COLO668 (cell line): ENCODE measurements at regions not wholly inside any gene's neighbourhood (a gene's known extent, or its start where the extent isn't known, plus 50 kb on each side); places are given as distances from the start of the nearest gene placed in this dataset.
"Not testable (repeated sequence)": the region's sequence is repeated elsewhere in the genome, so short reads cannot be mapped to it uniquely, and the experiment has no call there.

ENCODE experiments used
- DNase-seq: peaks from one replicate; lab custom pipeline; 2025; ENCODE audit not compliant: unreplicated experiment; lab: John Stamatoyannopoulos, UW

GRCh38 chr16:61435346-61435745, 600.9 kb downstream of the CDH8 start:
- no peak for DNase-seq

DNA sequence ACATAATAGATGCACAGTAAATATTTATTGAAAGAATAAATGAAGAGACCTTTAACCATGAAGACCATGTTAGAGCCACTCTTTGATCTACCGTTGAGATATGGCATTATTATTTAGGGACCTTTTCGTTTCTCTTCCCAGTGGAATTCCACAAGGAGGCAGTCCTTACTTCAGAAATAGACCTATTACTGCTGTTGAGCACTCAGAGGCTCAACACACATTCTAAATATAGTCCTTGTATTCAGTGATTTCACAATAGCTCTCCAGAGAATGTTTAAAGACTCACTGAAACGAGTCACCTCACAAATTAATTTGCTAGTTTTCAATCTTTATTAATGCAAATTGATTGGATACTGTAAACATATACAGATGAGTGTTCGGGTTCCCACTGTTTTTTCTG, 603.8 kb downstream of the CDH8 start:
- DNase-seq = no peak

DNA sequence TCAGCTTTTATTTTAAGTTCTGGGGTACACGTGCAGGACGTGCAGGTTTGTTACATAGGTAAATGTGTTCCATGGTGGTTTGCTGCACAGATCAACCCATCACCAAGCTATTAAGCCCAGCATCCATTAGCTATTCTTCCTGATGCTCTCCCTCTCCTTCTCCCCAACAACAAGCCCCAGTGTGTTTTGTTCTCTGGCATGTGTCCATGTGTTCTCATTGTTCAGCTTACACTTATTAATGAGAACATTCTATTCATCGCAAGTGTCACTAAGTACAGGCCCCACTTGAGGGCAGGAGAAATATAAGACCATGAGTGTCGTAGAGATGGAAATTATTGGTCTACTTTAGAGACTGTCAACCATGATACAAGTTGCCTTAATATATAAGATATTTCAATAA, 615.1 kb downstream of the CDH8 start:
- DNase-seq = no peak

DNA sequence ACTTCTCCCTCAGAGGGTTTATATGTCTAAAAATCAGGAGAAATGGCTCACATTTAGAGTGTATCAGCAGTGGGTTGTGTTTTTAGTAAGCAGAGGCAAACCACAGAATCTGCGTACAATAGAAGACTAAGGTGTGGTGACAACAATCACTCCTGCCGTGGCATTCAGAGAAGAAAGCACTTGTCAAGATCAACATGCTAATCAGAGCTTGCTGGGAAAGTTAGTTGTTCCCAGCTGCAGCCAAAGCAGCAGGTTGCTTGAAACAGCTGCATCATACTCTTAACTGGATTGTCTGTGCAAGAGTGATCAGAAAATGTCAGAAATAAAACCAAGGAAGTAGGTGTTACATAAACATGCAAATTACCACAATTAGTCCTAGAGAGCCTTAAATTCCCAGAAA, 616.4 kb downstream of the CDH8 start:
- DNase-seq = no peak

GRCh38 chr16:61418802-61419201, 617.4 kb downstream of the CDH8 start:
- not testable (repeated sequence) for DNase-seq

DNA sequence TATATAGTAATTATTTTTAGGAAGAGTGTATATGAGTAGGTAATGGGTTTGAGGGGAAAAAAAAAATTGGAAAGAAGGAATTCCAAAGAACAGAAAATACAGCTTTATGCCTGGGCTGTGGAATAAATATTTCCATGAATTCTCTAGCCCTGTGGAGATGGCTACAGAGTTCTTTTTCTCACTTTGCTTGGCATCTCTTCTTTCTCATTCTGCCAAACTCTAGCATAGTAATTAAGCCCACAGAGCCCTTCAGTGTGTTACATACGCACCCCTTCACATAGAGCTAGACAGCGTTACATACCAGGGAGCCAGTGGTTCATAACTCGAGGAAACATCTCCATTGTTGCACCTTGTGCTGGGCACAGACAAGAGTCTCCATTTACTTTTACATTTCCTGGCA, 621.1 kb downstream of the CDH8 start:
- no peak for DNase-seq

GRCh38 chr16:61413021-61413420, 623.2 kb downstream of the CDH8 start:
- no peak for DNase-seq

- no peak for DNase-seq
Measured at GRCh38 chr16:61412562-61412961, 623.7 kb downstream of the CDH8 start.

GRCh38 chr16:61409604-61410003, 626.6 kb downstream of the CDH8 start:
- DNase-seq = no peak

- DNase-seq = no peak
Measured at GRCh38 chr16:61403386-61403785, 632.9 kb downstream of the CDH8 start.

DNA sequence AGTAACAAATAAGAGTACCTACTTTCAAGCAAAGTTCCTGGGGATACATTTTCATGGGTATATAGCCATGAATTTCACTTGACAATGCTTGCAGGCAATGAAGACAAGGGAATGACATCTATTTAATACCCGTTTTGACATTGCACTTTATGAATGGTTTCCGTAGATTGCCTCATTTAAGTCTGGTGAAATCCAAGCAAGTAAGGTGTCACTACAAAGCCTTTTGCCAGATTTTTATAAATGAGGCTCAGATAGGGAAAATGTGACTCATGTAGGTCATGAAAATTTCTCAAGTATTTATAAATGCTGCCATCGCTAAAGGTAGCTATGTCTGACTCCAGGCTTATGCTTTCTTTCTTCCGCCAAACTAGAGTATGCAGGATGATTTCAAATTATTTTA, 644.3 kb downstream of the CDH8 start:
- DNase-seq = no peak

DNA sequence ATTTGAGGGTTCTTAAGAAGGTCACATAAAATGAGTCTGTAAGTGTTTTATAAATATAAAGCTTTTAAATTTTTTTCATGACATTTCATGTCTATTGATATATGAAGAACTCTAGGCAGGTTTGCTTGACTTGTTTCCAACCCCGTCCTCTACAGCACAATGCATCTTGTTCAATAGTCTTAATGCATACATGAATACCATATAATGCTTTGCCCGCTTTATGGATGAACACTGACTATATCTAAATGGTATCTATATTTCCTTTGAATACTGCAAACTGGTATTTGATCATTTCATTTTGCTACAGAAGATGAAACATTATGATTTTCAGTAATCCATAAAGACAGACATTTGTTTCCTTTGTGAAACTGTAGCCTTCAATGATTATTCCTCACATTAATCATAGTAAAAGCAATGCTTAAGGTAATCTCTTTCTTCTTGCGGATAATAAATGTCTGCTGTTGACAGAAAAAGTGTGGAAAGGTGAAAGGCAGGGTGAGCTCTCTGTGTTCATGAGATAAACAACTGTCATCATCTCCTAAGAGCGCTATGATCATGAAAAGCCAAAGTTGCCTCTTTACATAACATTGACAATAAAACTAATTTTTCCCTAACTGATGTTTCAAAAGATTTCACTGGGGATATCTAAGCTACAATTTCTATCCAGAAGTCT, 645.1 kb downstream of the CDH8 start:
- no peak for DNase-seq

DNA sequence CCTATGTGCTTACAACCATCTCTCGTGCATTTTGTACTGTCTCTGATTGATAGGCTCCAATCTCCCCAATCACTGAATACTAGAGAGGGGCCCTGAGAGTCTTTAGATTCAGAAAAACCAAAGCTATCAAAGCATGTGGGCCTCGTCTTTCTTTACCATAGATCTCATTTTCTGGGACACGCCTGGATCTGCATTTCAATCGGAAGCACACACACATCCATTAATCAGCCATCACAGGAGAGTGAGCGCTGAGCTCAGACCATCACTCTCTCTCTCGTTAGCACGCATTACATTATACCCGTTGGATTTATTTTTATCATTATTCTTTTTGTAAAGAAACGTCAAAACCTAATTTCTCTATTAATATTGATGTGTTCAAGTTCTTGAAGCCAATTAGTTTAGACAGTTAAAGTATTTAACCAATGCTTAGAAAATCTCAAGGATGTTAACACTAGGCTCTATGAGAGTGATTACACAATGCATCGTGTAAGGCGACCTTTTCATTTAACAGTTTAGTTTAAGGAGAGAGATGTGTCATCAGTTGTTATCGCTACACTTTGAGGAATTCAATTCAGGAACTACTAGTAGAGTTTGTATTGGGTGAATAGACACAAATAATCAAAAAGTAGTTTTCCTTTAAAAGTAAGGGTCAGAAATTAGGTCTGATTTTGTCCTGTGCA, 650.7 kb downstream of the CDH8 start:
- no peak for DNase-seq

GRCh38 chr16:61382435-61382834, 653.8 kb downstream of the CDH8 start:
- no peak for DNase-seq

GRCh38 chr16:61379311-61379710, 656.9 kb downstream of the CDH8 start:
- no peak for DNase-seq

DNA sequence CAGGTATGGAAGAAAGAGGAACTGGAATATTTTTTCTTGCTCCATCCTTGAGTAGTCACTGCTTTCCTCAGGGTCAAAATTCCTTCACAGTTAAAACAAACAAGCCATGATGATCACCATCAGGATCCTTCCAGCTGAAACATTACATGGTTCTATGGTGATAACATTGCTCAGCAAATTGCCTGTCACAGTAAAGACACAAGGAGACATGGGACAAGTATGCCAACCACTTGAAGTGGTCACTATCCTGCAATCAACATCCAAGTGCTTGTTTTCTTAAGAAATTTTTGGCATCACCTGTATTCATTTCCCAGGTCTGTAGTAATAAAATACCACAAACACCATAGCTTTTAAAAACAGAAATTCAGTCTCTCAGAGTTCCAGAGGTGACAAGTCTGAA, 662.2 kb downstream of the CDH8 start:
- no peak for DNase-seq

GRCh38 chr16:61371881-61372280, 664.4 kb downstream of the CDH8 start:
- DNase-seq = no peak

DNA sequence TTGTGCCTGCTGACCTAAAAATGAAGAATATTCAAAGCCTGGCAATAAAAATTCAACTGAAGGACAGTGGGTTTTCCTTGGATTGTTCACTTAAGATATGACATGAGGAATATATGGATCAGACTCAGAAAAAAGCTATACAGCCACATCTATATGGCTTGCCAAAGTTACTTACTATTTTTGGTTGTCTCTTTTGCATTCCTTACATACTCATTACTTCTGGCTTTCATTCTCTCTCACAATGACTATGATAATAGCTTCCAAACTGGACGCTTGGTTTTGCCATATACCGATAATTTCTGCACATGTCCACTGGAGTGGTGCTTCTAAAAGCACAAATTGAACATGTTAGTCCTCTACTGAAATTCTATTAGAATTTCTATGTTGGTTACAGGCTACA, 664.9 kb downstream of the CDH8 start:
- DNase-seq = no peak

GRCh38 chr16:61370564-61370963, 665.7 kb downstream of the CDH8 start:
- no peak for DNase-seq

- DNase-seq = no peak
Measured at GRCh38 chr16:61366006-61366405, 670.2 kb downstream of the CDH8 start.

- DNase-seq = no peak
Measured at GRCh38 chr16:61364990-61365389, 671.2 kb downstream of the CDH8 start.

DNA sequence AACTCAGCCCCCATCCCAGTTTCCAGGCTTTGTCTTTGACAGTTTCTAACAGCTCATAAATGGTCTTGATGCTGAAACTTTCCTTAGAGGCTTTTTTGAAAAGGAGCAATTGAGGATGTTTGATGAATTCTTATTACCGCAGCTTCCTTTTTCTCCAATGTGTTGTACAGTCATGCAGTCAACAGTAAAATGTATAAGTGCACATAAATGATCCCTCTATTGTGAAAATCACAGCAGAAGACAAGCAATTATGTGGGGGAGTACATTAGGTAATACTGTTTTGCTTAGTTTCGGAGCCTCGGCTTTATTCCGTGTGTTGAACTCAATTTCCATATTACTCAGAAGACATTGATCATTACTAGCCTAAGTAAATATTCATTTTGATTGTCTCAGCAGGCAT, 673.7 kb downstream of the CDH8 start:
- no peak for DNase-seq

GRCh38 chr16:61344791-61345190, 691.4 kb downstream of the CDH8 start:
- DNase-seq = no peak
